Right lung (tissue), 2 donors: ENCODE measurements at regions not wholly inside any gene's neighbourhood (a gene's known extent, or its start where the extent isn't known, plus 50 kb on each side); places are given as distances from the start of the nearest gene placed in this dataset.
"Not testable (repeated sequence)": the region's sequence is repeated elsewhere in the genome, so short reads cannot be mapped to it uniquely, and the experiment has no call there.

Experiments used
- DNase-seq, 2 donors: peaks; one replicate each; pipeline ENCODE4 v3.0.0-alpha.2; 2013

DNA sequence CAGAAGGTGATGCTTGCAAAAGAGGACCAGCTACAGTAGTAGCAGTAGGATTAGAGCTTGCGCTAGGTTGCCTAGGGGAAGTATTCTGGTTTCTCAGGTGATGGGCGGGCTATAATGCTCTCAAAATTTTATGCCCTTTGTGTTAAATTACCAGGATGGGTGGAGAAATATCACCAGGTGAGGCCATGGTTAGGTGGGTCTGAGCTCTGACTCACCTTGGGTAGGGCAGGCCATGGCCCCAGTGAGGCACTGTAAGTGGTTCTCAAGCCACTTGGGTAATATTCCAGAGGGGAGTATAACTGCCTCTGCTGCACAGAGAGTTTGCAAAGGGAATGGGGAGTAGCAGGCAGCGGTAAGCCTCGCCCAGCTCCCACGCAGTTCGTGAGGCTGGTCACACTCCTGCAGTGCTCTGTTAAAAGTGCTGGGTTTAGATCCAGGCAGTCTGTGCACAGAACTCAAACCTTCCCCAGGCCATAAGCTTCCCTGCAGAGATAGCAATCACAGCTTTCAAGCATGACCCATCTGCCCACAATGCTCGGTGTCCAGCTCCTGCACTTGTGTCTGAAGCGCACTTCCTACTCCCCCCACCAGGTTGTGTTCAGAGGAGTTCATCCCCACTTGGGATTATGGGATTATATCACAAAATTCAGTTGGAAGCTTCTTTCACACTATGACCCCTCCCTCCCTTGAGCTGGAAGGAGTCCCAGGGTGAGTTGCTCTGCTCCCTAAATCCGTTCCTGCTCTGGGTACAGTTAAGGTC is 575.0 kb downstream of the CHSY3 start:
- no peak for DNase-seq

DNA sequence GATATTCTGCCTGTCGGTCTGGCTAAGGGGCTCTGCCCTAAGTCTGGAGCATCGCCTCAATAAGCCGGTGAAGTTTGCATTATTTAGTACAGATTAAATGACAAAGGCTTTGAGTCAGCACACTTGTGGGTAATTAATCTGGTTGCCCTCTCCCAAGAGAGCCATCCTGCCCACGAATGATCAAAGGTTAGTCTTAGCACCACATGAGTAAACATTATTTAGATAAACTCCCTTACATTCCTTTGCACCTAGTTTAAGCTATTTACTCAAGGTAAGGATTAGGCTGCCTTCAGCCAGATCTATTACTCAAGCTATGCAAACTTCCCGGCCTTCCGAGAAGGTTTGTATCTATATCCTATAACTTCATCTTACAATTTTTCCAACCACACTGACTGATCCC is 572.1 kb downstream of the CHSY3 start:
- no peak for DNase-seq

DNA sequence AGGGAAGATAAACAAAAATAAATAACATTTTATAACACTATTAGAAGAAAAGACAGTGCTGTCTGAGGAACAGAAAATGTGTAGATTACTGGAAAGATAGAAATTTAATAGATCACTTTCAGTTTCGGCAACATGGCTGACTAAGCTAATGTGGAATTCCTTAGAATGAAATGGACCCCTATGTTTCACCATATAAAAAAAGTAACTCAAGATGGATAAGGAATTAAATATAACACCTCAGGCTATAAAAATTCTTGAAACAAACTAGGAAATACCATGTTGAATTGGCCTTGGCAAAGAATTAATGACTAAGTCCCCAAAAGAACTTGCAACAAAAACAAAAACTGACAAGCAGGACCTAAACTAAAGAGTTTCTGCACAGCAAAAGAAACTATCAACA is 558.3 kb downstream of the CHSY3 start:
- no peak for DNase-seq

DNA sequence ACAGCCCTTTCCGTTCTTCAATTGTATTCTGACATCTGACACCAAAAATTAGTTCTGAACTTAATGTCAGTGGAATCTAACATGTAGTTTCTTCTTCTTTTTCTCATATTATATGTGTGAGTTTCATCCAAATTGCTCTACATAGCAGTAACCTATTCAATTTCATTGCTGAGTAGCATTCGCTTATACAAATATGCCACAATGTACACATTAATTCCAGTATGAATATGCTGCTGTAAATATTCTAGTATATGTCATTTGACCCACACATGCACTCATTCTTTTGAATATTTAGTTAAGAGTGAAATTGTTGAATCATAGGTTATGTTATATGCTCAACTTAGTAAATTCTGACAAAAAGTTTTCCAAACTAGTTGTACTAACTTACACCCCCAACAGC is 550.9 kb downstream of the CHSY3 start:
- no peak for DNase-seq

DNA sequence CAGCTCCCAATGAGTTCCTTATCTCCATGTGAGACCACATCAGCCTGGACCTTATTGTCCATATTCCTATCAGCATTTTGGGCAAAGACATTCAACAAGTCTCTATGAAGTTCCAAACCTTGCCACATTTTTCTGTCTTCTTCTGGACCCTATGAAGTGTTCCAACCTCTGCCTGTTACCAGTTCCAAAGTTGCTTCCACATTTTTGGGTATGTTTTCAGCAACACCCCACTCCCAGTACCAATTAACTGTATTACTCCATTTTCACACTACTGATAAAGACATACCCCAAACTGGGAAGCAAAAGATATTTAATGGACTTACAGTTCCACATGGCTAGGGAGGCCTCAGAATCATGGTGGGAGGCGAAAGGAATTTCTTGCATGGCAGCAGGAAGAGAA is 548.5 kb downstream of the CHSY3 start:
- DNase-seq, result no peak

DNA sequence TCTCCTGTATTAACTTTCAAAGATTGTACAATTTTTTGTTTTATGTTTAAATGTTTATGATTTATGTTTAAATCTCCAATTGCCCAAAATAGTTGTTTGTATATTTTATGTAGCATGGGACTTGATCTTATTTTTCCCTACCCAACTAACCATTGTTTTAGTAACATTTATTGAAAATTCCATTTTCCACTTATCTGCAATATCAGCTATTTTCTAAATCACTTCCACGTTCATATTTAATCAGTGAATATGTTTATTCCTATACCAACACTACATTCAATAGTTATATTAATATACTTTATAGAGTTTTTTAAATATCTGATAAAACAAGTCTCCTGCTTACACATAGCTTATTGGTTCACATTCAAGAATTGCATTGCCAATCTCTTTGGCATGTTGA is 532.2 kb downstream of the CHSY3 start:
- no peak for DNase-seq

DNA sequence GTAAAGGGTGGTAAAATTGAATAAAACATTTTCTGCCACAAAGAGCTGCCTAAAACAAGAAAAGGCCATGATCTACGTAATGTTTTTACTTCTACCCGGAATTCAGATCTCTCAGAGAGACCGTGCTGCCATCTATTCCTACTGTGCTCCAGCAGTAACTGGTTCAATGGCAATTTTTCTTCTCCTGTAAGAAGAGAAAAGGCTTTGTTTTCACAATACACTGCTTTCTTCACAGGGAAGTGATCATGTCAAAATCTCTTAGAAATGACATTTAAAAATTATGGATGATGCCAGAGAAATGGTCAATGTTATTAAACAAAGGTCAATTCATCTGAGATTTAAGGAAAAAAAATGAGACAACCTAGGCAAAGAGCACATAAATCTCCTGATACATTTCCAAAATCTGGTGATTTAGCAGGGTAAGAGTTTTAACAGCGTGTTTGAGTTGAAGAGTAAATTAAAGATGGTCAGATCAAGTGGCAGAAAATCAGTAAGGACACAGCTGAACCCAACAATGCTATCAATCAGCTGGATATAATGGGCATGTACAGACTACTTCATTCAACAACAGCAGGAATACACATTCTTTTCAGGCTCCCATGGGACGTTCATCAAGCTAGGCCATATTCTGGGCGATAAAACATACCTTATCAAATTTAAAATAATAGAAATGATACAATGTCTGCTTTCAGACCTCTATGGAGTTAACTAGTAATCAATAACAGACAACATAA is 523.1 kb downstream of the CHSY3 start:
- DNase-seq, result no peak

DNA sequence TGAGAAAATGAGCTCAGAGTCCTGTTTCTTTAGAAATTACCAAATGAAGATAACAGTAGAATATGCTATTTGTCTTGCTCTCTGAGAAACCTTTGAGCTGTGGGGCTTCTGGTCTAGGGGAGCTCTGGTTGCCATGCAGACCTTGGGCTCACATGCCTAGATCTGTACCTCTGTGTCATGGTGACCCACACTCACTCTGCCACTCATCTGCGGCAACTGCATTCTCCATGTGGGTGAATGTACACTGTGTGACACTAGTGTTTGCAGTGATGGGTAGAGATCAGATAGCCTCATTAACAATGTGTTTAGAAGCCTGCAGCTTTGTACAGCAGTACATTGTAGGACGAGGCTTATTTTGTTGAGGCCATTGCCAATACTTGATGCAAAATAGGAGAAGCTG is 521.2 kb downstream of the CHSY3 start:
- DNase-seq, result no peak

DNA sequence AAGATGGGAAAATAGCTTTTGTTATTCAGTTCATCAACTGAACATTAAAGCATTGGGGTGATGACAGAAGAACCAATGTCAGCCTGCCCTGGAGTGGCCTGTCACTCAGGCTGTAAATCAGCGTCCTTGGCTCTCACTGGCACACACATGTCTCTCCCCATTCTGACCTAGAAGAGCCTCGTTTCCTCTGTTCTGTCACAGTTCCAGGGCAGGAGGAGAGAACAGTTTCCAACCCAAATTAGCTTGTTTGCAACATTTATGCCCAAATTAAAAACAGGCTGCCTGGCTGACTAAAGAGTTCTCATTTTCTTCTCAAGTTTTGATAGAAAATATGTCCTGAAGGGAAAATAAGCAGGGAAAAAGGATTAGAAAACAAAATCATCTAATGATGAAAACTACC is 520.1 kb downstream of the CHSY3 start:
- DNase-seq, result no peak

DNA sequence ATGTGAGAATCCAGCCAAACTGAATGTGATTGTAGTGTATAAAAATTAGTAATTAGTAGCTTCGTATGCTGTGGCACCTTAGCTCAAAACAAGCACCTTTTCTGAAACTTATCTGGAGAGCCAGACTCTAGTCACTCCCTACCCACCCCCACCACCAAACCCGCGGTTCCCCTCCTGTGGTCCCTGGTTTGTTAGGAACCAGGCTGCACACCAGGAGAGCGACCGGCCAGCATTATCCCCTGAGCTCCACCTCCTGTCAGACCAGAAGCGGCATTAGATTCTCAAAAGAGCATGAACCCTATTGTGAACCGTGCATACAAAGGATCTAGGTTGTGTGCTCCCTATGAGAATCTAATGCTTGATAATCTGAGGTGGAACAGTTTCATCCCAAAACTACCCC is 498.6 kb downstream of the CHSY3 start:
- DNase-seq, result no peak

DNA sequence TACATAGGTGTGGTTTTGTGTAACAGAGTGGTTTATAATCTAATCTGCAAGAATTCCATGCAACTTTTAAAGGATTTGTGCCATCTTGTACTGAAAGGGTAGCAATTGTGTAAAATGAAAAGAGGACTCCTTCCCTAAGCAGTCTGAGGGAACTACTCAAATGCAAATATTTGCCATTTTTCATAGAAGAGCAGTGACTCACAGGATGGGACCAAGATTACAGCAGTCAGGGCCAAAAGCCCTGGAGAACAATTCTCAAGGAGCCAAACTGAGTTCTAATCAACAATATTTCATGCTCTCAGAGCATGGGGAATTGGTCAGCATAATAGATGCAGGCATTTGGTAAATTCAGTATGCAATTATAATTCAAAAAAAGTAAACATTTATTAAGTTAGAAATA is 495.8 kb downstream of the CHSY3 start:
- DNase-seq, result no peak

DNA sequence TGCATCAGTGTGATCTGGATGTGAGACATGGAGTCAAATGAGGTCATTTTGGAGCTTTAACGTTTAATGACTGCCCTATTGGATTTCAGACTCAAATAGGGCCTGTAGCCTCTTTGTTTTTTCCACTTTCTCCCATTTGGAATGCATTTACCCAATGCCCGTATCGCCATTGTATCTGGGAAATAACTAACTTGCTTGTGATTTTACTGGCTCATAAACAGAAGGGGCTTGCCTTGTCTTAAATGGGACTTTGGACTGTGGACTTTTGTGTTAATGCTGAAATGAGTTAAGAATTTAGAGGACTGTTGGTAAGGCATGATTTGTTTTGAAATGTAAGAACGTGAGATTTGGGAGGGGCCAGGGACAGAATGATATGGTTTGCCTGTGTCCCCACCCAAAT is 494.6 kb downstream of the CHSY3 start:
- no peak for DNase-seq

DNA sequence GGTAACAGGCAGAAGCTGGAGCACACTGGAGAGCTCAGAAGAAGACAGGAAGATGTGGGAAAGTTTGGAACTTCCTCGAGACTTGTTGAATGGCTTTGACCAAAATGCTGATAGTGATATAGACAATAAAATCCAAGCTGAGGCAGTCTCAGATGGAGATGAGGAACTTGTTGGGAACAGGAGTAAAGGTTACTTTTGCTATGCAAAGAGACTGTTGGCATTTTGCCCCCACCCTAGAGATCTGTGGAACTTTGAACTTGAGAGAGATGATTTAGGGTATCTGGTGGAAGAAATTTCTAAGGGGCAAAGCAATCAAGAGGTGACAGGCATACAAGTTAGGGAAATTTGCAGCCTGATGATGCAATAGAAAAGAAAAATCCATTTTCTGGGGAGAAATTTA is 493.5 kb downstream of the CHSY3 start:
- DNase-seq, result not testable (repeated sequence)

DNA sequence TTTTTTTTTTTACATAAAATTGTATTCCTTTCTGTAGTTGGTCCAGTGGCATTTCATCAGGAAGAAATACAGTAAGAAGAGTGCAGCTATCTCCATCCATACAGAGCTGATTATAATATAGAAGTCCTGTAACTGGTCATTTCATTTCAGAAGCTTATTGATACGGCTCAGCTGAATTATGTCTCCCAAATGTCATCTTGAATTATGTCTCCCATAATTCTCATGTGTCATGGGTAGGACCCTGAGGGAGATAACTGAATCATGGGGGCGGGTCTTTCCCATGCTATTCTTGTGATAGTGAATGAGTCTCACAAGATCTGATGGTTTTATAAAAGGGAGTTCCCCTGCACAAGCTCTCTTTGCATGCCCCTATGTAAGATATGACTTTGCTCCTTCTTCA is 492.9 kb downstream of the CHSY3 start:
- DNase-seq, result no peak

DNA sequence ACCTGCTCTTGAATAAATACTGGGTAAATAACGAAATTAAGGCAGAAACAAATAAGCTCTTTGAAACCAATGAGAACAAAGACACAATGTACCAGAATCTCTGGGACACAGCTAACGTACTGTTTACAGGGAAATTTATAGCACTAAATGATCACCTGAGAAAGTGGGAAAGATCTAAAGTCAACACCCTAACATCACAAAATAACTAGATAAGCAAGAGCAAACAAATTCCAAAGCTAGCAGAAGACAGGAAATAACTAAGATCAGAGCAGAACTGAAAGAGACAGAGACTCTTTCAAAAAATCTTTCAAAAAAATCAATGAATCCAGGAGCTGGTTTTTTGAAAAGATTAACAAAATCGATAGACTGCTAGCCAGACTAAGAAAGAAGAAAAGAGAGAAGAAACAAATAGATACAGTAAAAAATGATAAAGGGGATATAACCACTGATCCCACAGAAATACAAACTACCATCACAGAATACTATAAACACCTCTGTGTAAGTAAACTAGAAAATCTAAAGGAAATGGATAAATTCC is 487.5 kb downstream of the CHSY3 start:
- not testable (repeated sequence) for DNase-seq

DNA sequence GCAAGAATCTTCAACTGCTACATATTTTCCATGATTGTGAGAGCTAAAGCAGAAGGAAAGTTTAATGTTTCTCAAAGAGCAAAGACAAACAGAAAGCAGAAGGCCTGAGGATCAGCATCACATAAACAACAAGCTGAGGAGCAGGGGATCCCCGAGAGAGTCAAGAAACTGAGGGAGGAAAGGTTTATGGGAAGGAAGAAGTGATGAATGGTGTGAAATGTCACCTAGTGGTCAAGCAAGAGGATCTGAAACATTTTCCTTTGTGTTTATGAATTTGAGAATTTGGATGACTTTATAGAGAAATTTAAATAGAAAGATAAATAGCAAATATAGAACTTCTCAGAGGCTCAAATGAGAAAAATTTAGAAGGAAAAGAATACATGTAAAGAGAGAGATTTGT is 481.9 kb downstream of the CHSY3 start:
- DNase-seq, result no peak

DNA sequence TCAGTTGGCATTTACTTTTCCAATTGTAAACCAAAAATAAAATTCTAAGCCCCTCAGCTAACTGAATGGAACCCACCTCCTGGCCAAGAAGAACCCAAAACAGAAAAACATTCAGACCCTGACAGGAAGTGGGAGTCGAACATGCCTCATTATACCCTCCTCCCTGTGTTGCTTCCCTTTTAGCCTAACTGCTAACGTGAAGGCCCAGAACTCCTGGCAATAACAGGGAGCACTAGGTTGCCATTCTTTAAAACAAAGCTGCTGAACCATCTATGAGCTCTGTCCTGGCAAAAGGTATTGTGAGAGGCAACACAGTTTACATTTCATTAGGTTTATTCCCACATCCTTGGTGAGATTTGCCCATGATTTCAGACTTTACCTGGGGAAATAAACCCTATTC is 481.4 kb downstream of the CHSY3 start:
- DNase-seq, result no peak

DNA sequence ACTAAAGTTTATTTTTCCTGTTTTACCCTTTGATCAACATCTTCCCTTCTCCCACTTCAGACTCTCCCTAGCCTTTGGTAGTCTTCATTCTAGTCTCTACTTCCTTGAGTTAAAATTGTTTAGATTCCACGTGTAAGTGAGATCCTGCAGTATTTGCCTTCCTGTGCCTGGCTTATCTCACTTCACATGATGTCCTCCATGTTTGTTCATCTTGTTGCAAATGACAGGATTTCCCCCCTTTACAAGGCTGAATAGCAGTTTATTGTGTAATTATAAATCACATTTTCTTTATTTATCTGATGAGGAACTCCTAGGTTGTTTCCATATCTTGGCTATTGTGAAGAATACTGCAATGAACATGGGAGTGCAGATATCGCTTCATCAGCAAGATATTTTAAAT is 461.7 kb downstream of the CHSY3 start:
- peak in 1 of 2 donors; percentile 1 for DNase-seq

DNA sequence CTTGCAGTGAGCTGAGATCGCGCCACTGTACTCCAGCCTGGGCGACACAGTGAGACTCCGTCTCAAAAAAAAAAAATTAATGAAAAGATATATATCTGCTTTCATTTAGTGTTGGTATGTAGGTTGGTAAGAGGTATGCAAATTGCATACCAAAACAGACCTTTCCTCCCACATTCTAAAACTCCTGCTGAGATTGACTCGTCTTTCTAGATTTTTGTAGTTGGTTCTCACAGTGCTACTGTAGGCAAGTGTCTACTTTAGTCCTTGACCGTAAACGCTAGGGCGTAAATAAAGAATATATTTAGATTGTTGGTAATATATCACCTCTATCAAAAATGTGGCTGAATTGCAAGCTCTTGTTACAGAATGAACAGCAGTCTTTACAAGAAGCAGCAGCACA is 445.9 kb downstream of the CHSY3 start:
- no peak for DNase-seq

DNA sequence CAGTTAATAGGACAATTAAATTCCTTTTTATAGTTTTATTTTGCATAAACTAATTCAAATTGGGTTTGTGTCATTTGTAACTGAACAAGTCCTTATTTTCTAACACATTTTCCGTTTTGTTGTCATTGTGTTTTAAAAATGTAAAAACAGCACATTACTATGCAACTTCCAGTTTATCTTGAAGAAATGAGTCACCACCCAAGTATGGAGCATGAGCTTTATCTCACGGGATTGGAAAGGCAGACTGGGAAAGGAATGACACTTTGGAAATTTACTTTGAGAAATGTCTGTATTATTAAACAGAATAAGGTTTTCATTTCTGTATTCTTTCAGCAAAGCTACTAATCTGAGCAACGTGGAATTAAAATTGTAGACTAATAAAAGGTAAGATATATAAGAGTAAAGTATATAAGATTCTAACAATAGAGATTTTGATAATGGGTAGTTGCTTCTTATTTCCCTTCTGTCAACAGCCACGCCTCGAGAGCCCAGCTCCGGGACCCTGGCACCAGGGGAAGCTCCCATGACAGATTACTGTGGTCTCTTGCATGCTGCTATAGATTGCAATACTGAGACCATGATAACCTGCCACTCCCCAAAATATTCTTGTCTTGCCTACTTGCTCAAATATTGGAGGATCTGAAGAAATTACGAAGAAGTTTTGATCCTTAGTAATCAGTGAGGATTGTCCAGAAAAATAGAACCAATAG is 433.1 kb downstream of the CHSY3 start:
- no peak for DNase-seq

DNA sequence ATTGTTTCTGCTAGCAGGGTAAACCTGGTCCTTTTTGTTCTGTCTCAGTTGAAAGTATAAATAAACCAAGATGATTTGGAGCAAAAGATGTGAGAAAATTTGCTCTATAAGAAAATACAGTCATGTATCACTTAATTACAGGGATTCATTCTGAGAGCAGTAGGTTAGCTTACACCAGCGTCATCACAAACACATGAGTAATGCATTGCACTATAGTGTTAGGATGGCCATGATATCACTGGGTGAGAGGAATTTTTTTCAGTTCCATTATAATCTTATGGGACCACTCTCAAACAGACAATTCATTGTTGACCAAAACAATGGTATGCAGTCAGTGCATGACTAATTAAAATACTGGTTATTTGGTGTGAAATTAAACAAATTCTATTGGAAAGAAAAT is 430.9 kb downstream of the CHSY3 start:
- no peak for DNase-seq

DNA sequence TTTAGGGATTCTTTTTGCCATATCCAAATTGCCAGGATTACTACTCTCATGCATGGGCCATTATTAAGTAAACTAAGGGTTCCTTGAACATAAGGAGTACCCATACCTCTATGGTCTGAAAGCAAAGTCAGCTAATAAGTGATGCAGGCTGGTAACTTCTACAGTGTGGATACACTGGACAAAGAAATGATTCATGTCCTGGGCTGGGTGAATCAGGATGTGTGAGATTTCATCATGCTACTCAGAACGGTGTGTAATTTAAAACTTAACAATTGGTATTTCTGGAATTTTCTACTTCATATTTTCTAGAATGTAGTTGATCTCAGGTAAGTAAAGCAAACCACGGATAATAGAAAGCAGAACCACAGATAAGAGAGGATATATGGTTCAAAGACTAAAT is 428.8 kb downstream of the CHSY3 start:
- DNase-seq, result no peak

DNA sequence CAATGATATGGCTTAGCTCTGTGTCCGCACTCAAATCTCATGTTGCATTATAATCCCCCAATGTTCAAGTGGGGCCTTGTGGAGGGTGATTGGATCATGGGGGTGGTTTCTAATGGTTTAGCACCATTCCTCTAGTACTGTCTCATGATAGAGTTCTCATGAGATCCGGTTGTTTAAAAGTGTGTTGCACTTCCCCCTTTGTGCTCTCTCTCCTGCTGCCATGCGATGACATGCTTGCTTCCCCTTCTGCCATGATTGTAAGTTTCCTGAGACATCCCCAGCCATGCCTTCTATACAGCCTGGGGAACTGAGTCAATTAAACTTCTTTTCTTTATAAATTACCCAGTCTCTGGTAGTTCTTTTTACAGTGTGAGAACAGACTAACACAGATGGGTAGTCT is 427.1 kb downstream of the CHSY3 start:
- no peak for DNase-seq
